Vagina (tissue), 2 donors: ENCODE measurements at regions not wholly inside any gene's neighbourhood (a gene's known extent, or its start where the extent isn't known, plus 50 kb on each side); places are given as distances from the start of the nearest gene placed in this dataset.

Source experiments
- DNase-seq, 2 donors: peaks; one replicate each; pipeline ENCODE4 v3.0.0-alpha.2; 2017; ENCODE audit errors: extremely low spot score in 2 of 2
- H3K27ac ChIP-seq: fragments of 200-600 bp; sonication (generic); one replicate; pipeline ENCODE4 v1.5.1; 2019
- H3K27me3 ChIP-seq: fragments of 200-600 bp; sonication (generic); one replicate; pipeline ENCODE4 v1.5.1; 2019
- H3K36me3 ChIP-seq, 2 donors: fragments of 200-600 bp; sonication (generic); one replicate each; pipeline ENCODE4 v1.5.1; 2017 to 2019
- H3K4me1 ChIP-seq: fragments of 200-600 bp; sonication (generic); one replicate; pipeline ENCODE4 v1.5.1; 2019
- H3K4me3 ChIP-seq, 2 donors: fragments of 200-600 bp; sonication (generic); 1 replicate in 1 of 2; 2 replicates in 1 of 2; pipeline ENCODE4 v1.5.1; 2016 to 2019
- H3K9me3 ChIP-seq: fragments of 200-600 bp; sonication (generic); one replicate; pipeline ENCODE4 v1.5.1; 2019
- CTCF ChIP-seq, 3 experiments: fragments of 450-650 bp in 2 of 3; fragments of 200-600 bp in 1 of 3; sonication (generic) in 1 of 3; IDR thresholded peaks; one replicate each; pipeline ENCODE4 v1.5.1; 2017 to 2019; ENCODE audit warnings: antibody characterized with exemption in 3 of 3, mild to moderate bottlenecking in 2 of 3, moderate library complexity in 2 of 3
- POLR2A ChIP-seq, 2 donors: fragments of 450-650 bp; IDR thresholded peaks; one replicate each; pipeline ENCODE4 v1.6.1; 2017; ENCODE audit warnings: antibody characterized with exemption in 2 of 2, mild to moderate bottlenecking in 2 of 2, moderate library complexity in 2 of 2
- POLR2AphosphoS5 ChIP-seq, 2 donors: sonication (generic); formaldehyde crosslinking; IDR thresholded peaks; one replicate each; pipeline ENCODE4 v1.9.0; 2017; ENCODE audit warnings: antibody characterized with exemption in 2 of 2, mild to moderate bottlenecking in 2 of 2, low read depth in 1 of 2; ENCODE audit not compliant: insufficient read depth in 1 of 2
- intact Hi-C: fragments of 100-400 bp; cut with DNase I; formaldehyde crosslinking; loops from one replicate; pipeline ENCODE4 v1.15.1; 2023

DNA sequence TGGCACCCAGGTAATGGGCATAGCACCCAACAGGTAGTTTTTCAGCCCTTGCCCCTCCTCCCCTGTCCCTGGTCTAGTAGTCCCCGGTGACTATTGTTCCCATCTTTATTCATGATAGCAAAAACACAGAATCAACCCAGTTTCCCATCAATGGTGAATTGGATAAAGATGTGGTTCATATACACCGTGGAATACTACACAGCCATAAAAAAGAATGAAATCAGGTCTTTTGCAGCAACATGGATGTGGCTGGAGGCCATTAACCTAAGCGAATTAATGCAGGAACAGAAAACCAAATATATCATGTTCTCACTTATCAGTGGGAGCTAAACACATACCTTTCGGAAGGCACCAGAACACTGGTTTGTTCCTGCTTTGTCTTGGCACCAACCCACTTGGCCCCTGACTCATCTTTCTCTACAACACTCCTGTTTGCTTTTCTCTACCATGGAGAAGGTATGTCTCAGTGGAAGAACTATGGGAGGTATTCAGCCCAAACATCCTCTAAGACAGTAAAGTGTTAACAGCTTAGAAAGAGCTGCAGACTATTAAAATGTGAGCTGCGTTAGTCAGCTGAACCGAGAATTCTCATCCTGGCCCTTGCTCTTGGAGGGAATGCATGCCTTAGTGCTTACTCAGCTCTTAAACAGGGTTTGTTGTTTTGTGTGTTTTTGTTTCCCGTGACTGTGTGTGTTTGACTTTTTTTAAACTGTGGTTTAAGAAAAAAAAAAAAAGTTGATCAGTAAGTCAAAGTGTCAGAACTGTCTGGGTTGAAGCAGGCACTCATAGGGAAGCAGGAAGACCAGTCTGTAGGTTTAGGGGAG is 203.0 kb downstream of the TOMM20 start:
- intact Hi-C loops, result loop anchor here (10.0 kb wide), 1 partner anchor 49 kb away; no protein-coding TSS in a partner anchor

GRCh38 chr1:234924450-234925355 is 203.9 kb downstream of the TOMM20 start:
- peaks cover 52% of the 10 kb centered on the region for H3K4me1 ChIP-seq
- peak overlapping the region; percentile 88 for H3K27ac ChIP-seq
- H3K9me3 ChIP-seq, result no peaks in the 10 kb centered on the region
- peak in 1 of 2 donors; percentile 82 for DNase-seq
- TF ChIP-seq CTCF (IDR thresholded peaks at IDR 0.05) (no peak), POLR2A (IDR thresholded peaks at IDR 0.05) (no peak)
- H3K27me3 ChIP-seq, result no peaks in the 10 kb centered on the region
- no peaks in the 10 kb centered on the region for H3K36me3 ChIP-seq
- intact Hi-C loops, result loop anchor here (5.0 to 10.0 kb wide), 2 partner anchors 50 to 143 kb away; no protein-coding TSS in a partner anchor
- H3K4me3 ChIP-seq, result no peak overlapping the region

More for the DNA sequence above, 203.0 kb downstream of the TOMM20 start:
- H3K4me1 ChIP-seq, result peaks cover 42% of the 10 kb centered on the region
- peak overlapping the region; percentile 88 for H3K27ac ChIP-seq
- DNase-seq, result peak in 1 of 2 donors; percentile 83
- H3K27me3 ChIP-seq, result no peaks in the 10 kb centered on the region
- no peaks in the 10 kb centered on the region for H3K9me3 ChIP-seq
- TF ChIP-seq CTCF (IDR thresholded peaks at IDR 0.05), result no peak
- peak; percentile 35 to 91 for TF ChIP-seq POLR2AphosphoS5 (IDR thresholded peaks at IDR 0.05; ENCODE audit: insufficient read depth in 1 of 2, low read depth in 1 of 2)
- H3K4me3 ChIP-seq, result no peak overlapping the region
- no peaks in the 10 kb centered on the region for H3K36me3 ChIP-seq

- H3K4me3 ChIP-seq, result no peak overlapping the region
- H3K27ac ChIP-seq, result no peak overlapping the region
- peaks cover 63% of the 10 kb centered on the region for H3K4me1 ChIP-seq
- no peaks in the 10 kb centered on the region for H3K9me3 ChIP-seq
- DNase-seq, result peak in 1 of 2 donors; percentile 84
- H3K36me3 ChIP-seq, result no peaks in the 10 kb centered on the region
- H3K27me3 ChIP-seq, result no peaks in the 10 kb centered on the region
- intact Hi-C loops, result loop anchor here (5.0 to 10.0 kb wide), 2 partner anchors 51 to 144 kb away; no protein-coding TSS in a partner anchor
- TF ChIP-seq POLR2A (IDR thresholded peaks at IDR 0.05) (no peak), POLR2AphosphoS5 (IDR thresholded peaks at IDR 0.05; ENCODE audit: insufficient read depth in 1 of 2, low read depth in 1 of 2) (no peak), CTCF (IDR thresholded peaks at IDR 0.05) (no peak)
Observed at GRCh38 chr1:234923626-234924025, 205.0 kb downstream of the TOMM20 start.

GRCh38 chr1:234922987-234923386 is 205.7 kb downstream of the TOMM20 start:
- TF ChIP-seq POLR2AphosphoS5 (IDR thresholded peaks at IDR 0.05; ENCODE audit: insufficient read depth in 1 of 2, low read depth in 1 of 2) (no peak), CTCF (IDR thresholded peaks at IDR 0.05) (no peak)
- peak in 1 of 2 donors; percentile 80 for DNase-seq
- no peak overlapping the region for H3K27ac ChIP-seq
- intact Hi-C loops, result loop anchor here (5.0 to 10.0 kb wide), 2 partner anchors 52 to 144 kb away; no protein-coding TSS in a partner anchor
- H3K4me3 ChIP-seq, result no peak overlapping the region
- H3K4me1 ChIP-seq, result peaks cover 69% of the 10 kb centered on the region
- no peaks in the 10 kb centered on the region for H3K36me3 ChIP-seq
- no peaks in the 10 kb centered on the region for H3K27me3 ChIP-seq
- no peaks in the 10 kb centered on the region for H3K9me3 ChIP-seq
